Upper lobe of right lung (tissue), 1 donor: ENCODE measurements at regions not wholly inside any gene's neighbourhood (a gene's known extent, or its start where the extent isn't known, plus 50 kb on each side); places are given as distances from the start of the nearest gene placed in this dataset.

ENCODE experiments used
- ATAC-seq: fragments of 200-7000 bp; cut with Tn5 transposase; one replicate; pipeline ENCODE4 v1.9.1; 2020; ENCODE audit warnings: mild to moderate bottlenecking, moderate library complexity
- DNase-seq: peaks from one replicate; pipeline ENCODE4 v3.0.0-alpha.2; 2020
- H3K27ac ChIP-seq: fragments of 200-600 bp; one replicate; pipeline ENCODE4 v1.8.0; 2022
- H3K27me3 ChIP-seq: fragments of 200-600 bp; one replicate; pipeline ENCODE4 v1.8.0; 2022; ENCODE audit warnings: mild to moderate bottlenecking
- H3K36me3 ChIP-seq: fragments of 200-600 bp; one replicate; pipeline ENCODE4 v1.8.0; 2022
- H3K4me1 ChIP-seq: fragments of 200-600 bp; one replicate; pipeline ENCODE4 v1.8.0; 2022
- H3K4me3 ChIP-seq: fragments of 200-600 bp; one replicate; pipeline ENCODE4 v1.8.0; 2022; ENCODE audit warnings: mild to moderate bottlenecking
- H3K9me3 ChIP-seq: fragments of 200-600 bp; one replicate; pipeline ENCODE4 v1.8.0; 2022
- intact Hi-C: fragments of 100-400 bp; cut with DNase I; formaldehyde crosslinking; loops from one replicate; pipeline ENCODE4 v1.11.0; 2022
- TF ChIP-seq, protein P1 (sequence below): fragments of 200-600 bp; IDR thresholded peaks from one replicate; pipeline ENCODE4 v1.8.0; 2022; ENCODE audit warnings: antibody characterized with exemption
- donor health status: DM: no; HTN: yes; CAD: no; lungs with severe emphysema.

DNA sequence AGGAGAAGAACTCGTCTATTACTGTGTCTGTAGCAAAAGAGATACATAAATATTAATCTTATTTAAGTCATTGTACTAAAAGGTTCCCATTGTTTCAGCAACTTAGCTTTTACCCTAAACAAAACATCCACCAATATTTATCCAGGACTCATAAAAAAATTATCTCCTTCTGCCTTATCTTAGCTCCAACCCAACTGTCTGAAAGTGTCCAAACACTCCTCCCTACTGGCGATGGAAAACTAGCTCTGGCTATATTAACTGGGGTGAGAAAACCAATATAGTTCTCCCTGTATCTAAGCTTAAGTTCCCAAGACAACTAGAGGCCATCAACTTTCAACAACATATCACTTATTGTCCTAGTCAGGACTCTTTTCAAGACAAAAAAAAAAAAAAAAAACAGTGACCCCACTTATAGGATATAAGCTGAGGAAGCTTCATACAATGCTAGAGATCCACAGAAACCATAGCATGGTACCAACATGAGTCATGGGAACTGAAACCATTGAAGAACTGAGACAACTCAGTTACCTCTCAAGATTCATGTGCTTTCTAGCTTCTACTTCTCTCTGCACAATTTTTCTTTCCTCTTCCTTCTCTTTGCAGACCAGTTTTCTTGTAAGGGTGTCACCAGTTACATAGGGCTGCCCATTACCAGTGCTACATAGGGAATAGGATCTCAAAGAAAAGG is 150.7 kb upstream of the RASA1 start:
- H3K9me3 ChIP-seq, result no peaks in the 10 kb centered on the region
- H3K4me1 ChIP-seq, result peaks cover 5% of the 10 kb centered on the region
- H3K36me3 ChIP-seq, result no peaks in the 10 kb centered on the region
- TF ChIP-seq, protein P1, sequence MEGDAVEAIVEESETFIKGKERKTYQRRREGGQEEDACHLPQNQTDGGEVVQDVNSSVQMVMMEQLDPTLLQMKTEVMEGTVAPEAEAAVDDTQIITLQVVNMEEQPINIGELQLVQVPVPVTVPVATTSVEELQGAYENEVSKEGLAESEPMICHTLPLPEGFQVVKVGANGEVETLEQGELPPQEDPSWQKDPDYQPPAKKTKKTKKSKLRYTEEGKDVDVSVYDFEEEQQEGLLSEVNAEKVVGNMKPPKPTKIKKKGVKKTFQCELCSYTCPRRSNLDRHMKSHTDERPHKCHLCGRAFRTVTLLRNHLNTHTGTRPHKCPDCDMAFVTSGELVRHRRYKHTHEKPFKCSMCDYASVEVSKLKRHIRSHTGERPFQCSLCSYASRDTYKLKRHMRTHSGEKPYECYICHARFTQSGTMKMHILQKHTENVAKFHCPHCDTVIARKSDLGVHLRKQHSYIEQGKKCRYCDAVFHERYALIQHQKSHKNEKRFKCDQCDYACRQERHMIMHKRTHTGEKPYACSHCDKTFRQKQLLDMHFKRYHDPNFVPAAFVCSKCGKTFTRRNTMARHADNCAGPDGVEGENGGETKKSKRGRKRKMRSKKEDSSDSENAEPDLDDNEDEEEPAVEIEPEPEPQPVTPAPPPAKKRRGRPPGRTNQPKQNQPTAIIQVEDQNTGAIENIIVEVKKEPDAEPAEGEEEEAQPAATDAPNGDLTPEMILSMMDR, result no peak
- intact Hi-C loops, result no loop called here
- H3K4me3 ChIP-seq, result no peak overlapping the region
- no peak for ATAC-seq
- no peak for DNase-seq
- no peak overlapping the region for H3K27ac ChIP-seq
- H3K27me3 ChIP-seq, result no peaks in the 10 kb centered on the region

DNA sequence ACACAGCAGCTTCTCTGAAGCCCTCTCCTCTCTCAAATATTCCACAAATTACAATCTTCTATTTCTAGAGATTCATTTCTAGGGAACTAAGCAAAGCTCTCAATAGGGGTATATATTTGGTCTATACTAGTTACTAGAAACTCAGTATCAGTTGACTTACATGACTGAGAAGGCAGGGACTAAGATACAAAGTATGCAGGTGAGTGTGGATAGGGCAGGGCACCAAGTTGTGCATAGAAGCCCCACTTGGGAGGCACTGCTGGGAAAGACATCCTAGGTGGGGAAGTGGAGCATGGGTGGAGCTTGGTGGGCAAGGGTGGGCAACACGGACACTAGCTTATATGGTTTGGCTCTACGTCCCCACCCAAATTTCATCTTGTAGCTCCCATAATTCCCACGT is 148.1 kb upstream of the RASA1 start:
- no peak overlapping the region for H3K4me3 ChIP-seq
- no peaks in the 10 kb centered on the region for H3K9me3 ChIP-seq
- H3K27me3 ChIP-seq, result no peaks in the 10 kb centered on the region
- H3K36me3 ChIP-seq, result no peaks in the 10 kb centered on the region
- ATAC-seq, result no peak
- intact Hi-C loops, result no loop called here
- H3K4me1 ChIP-seq, result peaks cover 6% of the 10 kb centered on the region
- TF ChIP-seq, protein P1, result no peak
- DNase-seq, result no peak
- no peak overlapping the region for H3K27ac ChIP-seq

DNA sequence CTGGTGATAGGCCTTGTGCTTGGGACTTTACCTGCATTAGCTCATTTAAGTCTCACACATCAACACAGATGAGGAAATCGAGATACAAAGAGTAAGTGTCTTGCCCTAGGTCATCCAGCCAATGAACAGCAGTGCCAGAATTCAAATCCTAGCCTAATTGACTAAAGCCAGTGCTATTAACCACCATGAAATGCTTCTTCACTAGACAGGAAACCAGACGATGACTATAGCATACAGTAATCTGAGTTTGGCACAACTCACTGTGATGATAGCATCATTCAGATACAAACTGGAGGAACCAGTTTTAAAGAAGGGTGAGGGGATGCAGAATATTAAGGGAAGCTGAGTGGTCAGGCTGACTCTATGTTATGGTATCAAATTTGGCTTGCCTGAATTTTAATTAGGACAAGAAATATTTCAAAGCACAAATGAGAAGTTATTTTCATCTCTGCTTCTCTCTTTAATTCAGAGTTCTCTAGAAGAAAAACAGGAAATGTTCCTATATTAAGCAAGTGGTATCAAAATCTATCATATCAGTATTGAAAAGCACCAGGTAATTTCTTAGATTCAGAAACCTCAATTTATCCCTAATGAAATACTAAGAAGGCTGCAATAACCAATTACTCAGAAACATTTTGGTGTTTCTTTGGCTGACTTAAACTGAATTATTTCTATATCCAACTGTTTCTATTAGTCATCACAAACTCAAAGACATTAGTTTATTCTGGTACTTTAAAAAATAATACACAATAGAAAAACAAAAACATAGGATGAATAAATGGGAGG is 147.0 kb upstream of the RASA1 start:
- Histone ChIP-seq H3K27ac (peak overlapping the region; percentile 19), H3K9me3 (no peaks in the 10 kb centered on the region), H3K4me1 (peaks cover 6% of the 10 kb centered on the region), H3K4me3 (no peak overlapping the region), H3K27me3 (no peaks in the 10 kb centered on the region), H3K36me3 (no peaks in the 10 kb centered on the region)
- ATAC-seq, result peak; percentile 31
- intact Hi-C loops, result no loop called here
- TF ChIP-seq, protein P1, result no peak
- no peak for DNase-seq

DNA sequence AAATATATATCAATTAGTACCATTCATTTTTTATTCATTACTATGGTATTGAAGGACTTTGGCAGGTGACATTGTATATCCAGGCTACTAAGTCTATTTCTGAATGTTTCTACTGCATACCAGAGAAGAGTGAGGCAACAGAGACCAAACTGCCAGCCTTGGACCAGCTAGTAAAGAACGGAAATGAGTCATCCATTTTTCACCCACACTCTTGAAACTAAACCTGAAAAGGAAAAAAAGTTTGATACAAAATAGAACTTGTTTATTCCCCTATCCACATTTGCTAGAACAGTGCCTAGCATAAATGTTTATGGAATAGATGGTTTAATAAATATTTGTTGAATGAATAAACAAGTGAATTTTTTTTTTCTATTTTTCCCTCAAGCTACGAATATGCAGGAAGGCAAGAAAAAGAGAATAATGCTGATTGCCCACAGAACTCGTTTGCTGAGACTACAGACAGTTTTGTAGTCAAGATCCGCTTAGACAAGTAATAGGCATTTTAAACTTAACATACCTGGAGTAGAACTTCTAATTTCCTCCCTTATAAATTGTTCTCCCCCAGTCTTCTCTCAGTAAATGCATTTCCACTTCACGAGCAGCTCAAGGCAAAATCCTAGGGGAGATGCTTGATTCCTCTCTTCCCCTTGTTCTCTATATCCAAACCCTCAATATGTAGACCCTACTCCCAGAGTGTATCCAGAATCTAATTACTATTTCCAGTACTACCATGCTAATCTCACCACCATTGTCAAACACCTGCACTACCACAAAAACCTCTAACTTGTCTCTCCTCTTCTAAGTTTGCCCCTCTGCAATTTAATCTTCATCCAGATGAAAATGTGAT is 146.2 kb upstream of the RASA1 start:
- no peak for DNase-seq
- ATAC-seq, result peak; percentile 83

More for the DNA sequence above, 146.2 kb upstream of the RASA1 start:
- Histone ChIP-seq H3K4me3 (no peak overlapping the region), H3K4me1 (peaks cover 6% of the 10 kb centered on the region), H3K27me3 (no peaks in the 10 kb centered on the region), H3K27ac (peak overlapping the region; percentile 9), H3K36me3 (no peaks in the 10 kb centered on the region), H3K9me3 (no peaks in the 10 kb centered on the region)
- intact Hi-C loops, result no loop called here
- TF ChIP-seq, protein P1, result no peak
